DOHH2 (cell line): ENCODE measurements at regions not wholly inside any gene's neighbourhood (a gene's known extent, or its start where the extent isn't known, plus 50 kb on each side); places are given as distances from the start of the nearest gene placed in this dataset.

Experiments
- CTCF ChIP-seq: fragments of 200-600 bp; sonication (generic); IDR thresholded peaks from one replicate; pipeline ENCODE4 v1.5.1; 2014; ENCODE audit warnings: antibody characterized with exemption, mild to moderate bottlenecking, low read depth, low read length; ENCODE audit not compliant: poor library complexity, severe bottlenecking
- EZH2phosphoT487 ChIP-seq: fragments of 200-600 bp; sonication (generic); IDR thresholded peaks from 2 replicates; pipeline ENCODE4 v1.6.1; 2017; ENCODE audit warnings: borderline replicate concordance, mild to moderate bottlenecking, antibody characterized with exemption, low read length, moderate library complexity, mixed read lengths

DNA sequence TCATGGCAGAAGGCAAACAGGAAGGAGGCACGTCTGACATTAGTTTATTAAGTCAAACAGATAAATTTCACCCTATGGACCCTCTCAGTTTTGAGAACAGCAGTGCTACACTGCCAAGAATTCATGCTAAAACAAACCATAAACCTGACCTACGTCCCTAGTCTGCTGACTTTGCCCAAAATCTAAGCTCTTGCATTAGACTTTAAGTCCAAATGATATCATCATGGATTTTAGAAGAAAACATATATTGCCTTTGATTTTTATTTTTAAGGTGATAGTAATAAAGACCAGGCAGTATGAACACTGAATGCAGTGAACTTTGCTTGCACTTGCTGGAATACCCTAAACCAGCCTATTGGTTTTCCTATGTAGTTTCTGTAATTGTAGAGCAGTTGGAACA lies 79.6 kb upstream of the GADL1 start:
- TF ChIP-seq EZH2phosphoT487 (no peak), CTCF (no peak)
